SK-N-SH treated with all-trans-retinoic acid at 6 μM for 48 hours (cell line): ENCODE measurements at regions not wholly inside any gene's neighbourhood (a gene's known extent, or its start where the extent isn't known, plus 50 kb on each side); places are given as distances from the start of the nearest gene placed in this dataset.

Experiments
- ATAC-seq: fragments of 200-7000 bp; cut with Tn5 transposase; 3 replicates; pipeline ENCODE4 v1.9.1; 2020; ENCODE audit warnings: mild to moderate bottlenecking, moderate library complexity
- BACH2 ChIP-seq: fragments of 250-450 bp; sonication (Bioruptor Pico); IDR thresholded peaks from 2 replicates; pipeline ENCODE4 v1.9.0; 2021; ENCODE audit warnings: mild to moderate bottlenecking, borderline replicate concordance
- CSDC2 ChIP-seq: fragments of 250-450 bp; sonication (Bioruptor Pico); IDR thresholded peaks from 2 replicates; pipeline ENCODE4 v1.5.0; 2020; ENCODE audit warnings: mild to moderate bottlenecking, moderate library complexity
- ESRRG ChIP-seq: fragments of 250-450 bp; sonication (Bioruptor Pico); IDR thresholded peaks from 2 replicates; pipeline ENCODE4 v1.6.1; 2021; ENCODE audit warnings: mild to moderate bottlenecking
- GLIS3 ChIP-seq: fragments of 250-450 bp; sonication (Bioruptor Pico); IDR thresholded peaks from 2 replicates; pipeline ENCODE4 v1.5.0; 2020; ENCODE audit warnings: mild to moderate bottlenecking, moderate library complexity
- ISL1 ChIP-seq: fragments of 250-450 bp; sonication (Bioruptor Pico); IDR thresholded peaks from 2 replicates; pipeline ENCODE4 v2.1.2; 2022; ENCODE audit warnings: mild to moderate bottlenecking, moderate library complexity
- OSR1 ChIP-seq: fragments of 250-450 bp; sonication (Bioruptor Pico); IDR thresholded peaks from 2 replicates; pipeline ENCODE4 v1.8.0; 2022; ENCODE audit warnings: moderate library complexity, mild to moderate bottlenecking, inconsistent platforms
- PPARA ChIP-seq: fragments of 250-450 bp; sonication (Bioruptor Pico); IDR thresholded peaks from 2 replicates; pipeline ENCODE4 v1.5.0; 2020; ENCODE audit warnings: mild to moderate bottlenecking, borderline replicate concordance
- RARB ChIP-seq: fragments of 250-450 bp; sonication (Bioruptor Pico); IDR thresholded peaks from 2 replicates; pipeline ENCODE4 v1.8.0; 2021; ENCODE audit warnings: mild to moderate bottlenecking, moderate library complexity
- SNAI2 ChIP-seq: fragments of 250-450 bp; sonication (Bioruptor Pico); IDR thresholded peaks from 2 replicates; pipeline ENCODE4 v1.5.0; 2020; ENCODE audit warnings: mild to moderate bottlenecking, moderate library complexity
- TOX ChIP-seq: fragments of 250-450 bp; sonication (Bioruptor Pico); IDR thresholded peaks from 2 replicates; pipeline ENCODE4 v1.8.0; 2021; ENCODE audit warnings: mild to moderate bottlenecking, moderate library complexity, borderline replicate concordance
- ZC3H10 ChIP-seq: fragments of 250-450 bp; sonication (Bioruptor Pico); IDR thresholded peaks from 2 replicates; pipeline ENCODE4 v1.5.1; 2021; ENCODE audit warnings: mild to moderate bottlenecking, moderate library complexity
- ZFP3 ChIP-seq: fragments of 250-450 bp; sonication (Bioruptor Pico); IDR thresholded peaks from 2 replicates; pipeline ENCODE4 v1.5.0; 2020; ENCODE audit warnings: mild to moderate bottlenecking, moderate library complexity
- ZFP30 ChIP-seq: fragments of 450-650 bp; formaldehyde crosslinking; IDR thresholded peaks from 2 replicates; pipeline ENCODE4 v1.5.0; 2022; ENCODE audit warnings: mild to moderate bottlenecking, moderate library complexity
- ZNF70 ChIP-seq: fragments of 450-650 bp; formaldehyde crosslinking; IDR thresholded peaks from 2 replicates; pipeline ENCODE4 v1.5.0; 2020; ENCODE audit warnings: mild to moderate bottlenecking, moderate library complexity
- TF ChIP-seq, protein P1 (sequence below): fragments of 250-450 bp; sonication (Bioruptor Pico); IDR thresholded peaks from 2 replicates; pipeline ENCODE4 v1.8.0; 2020; ENCODE audit warnings: mild to moderate bottlenecking, moderate library complexity, borderline replicate concordance
- TF ChIP-seq, protein P2 (sequence below): fragments of 250-450 bp; sonication (Bioruptor Pico); IDR thresholded peaks from 2 replicates; pipeline ENCODE4 v1.5.1; 2021; ENCODE audit warnings: mild to moderate bottlenecking, moderate library complexity
- TF ChIP-seq, protein P3 (sequence below): fragments of 250-450 bp; sonication (Bioruptor Pico); IDR thresholded peaks from 2 replicates; pipeline ENCODE4 v1.5.0; 2020; ENCODE audit warnings: mild to moderate bottlenecking, moderate library complexity
- TF ChIP-seq, protein P4 (sequence below): fragments of 250-450 bp; sonication (Bioruptor Pico); IDR thresholded peaks from 2 replicates; pipeline ENCODE4 v1.8.0; 2021; ENCODE audit warnings: low read depth, mild to moderate bottlenecking, moderate library complexity, borderline replicate concordance
- TF ChIP-seq, protein P5 (sequence below): fragments of 250-450 bp; sonication (Bioruptor Pico); IDR thresholded peaks from 2 replicates; pipeline ENCODE4 v1.5.1; 2020; ENCODE audit warnings: low read depth, mild to moderate bottlenecking, moderate library complexity

DNA sequence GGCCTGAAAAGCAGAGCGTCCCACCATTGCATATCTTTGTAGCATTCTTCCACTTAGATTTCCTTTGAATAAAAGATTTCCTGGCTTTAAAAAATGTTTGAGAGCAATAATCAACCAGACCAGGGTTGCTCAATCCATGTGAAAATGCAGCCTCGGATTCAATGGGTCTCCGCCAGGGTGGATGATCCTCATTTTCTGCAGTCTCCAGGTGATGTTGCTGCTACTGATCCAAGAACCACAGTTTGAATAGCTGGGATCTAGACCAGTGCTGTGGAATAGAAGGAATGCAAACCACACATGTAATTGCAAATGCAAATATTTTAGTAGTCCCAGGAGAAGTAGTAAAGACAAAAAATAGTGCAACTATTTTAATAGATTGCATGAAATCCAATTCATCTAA is 317.6 kb downstream of the IRX1 start (continued):
- TF ChIP-seq, protein P1, sequence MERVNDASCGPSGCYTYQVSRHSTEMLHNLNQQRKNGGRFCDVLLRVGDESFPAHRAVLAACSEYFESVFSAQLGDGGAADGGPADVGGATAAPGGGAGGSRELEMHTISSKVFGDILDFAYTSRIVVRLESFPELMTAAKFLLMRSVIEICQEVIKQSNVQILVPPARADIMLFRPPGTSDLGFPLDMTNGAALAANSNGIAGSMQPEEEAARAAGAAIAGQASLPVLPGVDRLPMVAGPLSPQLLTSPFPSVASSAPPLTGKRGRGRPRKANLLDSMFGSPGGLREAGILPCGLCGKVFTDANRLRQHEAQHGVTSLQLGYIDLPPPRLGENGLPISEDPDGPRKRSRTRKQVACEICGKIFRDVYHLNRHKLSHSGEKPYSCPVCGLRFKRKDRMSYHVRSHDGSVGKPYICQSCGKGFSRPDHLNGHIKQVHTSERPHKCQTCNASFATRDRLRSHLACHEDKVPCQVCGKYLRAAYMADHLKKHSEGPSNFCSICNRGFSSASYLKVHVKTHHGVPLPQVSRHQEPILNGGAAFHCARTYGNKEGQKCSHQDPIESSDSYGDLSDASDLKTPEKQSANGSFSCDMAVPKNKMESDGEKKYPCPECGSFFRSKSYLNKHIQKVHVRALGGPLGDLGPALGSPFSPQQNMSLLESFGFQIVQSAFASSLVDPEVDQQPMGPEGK (CRISPR knock-in tag): no peak
- TF ChIP-seq SNAI2 (CRISPR knock-in tag) (no peak), CSDC2 (CRISPR knock-in tag) (no peak), ISL1 (CRISPR knock-in tag) (no peak), ZC3H10 (CRISPR knock-in tag) (no peak)
- TF ChIP-seq, protein P2, sequence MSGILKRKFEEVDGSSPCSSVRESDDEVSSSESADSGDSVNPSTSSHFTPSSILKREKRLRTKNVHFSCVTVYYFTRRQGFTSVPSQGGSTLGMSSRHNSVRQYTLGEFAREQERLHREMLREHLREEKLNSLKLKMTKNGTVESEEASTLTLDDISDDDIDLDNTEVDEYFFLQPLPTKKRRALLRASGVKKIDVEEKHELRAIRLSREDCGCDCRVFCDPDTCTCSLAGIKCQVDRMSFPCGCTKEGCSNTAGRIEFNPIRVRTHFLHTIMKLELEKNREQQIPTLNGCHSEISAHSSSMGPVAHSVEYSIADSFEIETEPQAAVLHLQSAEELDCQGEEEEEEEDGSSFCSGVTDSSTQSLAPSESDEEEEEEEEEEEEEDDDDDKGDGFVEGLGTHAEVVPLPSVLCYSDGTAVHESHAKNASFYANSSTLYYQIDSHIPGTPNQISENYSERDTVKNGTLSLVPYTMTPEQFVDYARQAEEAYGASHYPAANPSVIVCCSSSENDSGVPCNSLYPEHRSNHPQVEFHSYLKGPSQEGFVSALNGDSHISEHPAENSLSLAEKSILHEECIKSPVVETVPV (CRISPR knock-in tag): no peak

DNA sequence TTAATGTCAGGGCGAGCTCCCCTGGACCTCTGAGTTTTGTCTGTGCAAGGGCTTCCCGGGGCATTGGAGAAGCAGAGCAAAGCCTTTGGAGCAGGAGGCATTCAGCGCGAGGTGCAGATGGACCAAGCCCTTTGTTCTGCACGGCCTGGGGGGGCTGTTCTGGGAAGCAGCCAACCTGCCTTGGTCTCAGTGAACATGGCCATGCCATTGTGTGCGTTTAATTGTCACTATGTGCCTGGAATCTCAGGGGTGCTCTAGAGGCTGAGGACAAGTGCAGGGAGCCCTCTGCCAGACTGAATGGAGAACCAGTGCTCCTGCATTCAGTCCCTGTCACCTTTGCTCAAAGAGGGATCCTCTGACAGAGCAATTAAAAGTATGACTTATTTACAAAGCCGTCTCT is 329.4 kb downstream of the IRX1 start:
- ATAC-seq: no peak
- TF ChIP-seq ZNF70 (CRISPR knock-in tag) (no peak), ISL1 (CRISPR knock-in tag) (no peak), ZC3H10 (CRISPR knock-in tag) (no peak), RARB (CRISPR knock-in tag) (no peak)
- TF ChIP-seq, protein P3, sequence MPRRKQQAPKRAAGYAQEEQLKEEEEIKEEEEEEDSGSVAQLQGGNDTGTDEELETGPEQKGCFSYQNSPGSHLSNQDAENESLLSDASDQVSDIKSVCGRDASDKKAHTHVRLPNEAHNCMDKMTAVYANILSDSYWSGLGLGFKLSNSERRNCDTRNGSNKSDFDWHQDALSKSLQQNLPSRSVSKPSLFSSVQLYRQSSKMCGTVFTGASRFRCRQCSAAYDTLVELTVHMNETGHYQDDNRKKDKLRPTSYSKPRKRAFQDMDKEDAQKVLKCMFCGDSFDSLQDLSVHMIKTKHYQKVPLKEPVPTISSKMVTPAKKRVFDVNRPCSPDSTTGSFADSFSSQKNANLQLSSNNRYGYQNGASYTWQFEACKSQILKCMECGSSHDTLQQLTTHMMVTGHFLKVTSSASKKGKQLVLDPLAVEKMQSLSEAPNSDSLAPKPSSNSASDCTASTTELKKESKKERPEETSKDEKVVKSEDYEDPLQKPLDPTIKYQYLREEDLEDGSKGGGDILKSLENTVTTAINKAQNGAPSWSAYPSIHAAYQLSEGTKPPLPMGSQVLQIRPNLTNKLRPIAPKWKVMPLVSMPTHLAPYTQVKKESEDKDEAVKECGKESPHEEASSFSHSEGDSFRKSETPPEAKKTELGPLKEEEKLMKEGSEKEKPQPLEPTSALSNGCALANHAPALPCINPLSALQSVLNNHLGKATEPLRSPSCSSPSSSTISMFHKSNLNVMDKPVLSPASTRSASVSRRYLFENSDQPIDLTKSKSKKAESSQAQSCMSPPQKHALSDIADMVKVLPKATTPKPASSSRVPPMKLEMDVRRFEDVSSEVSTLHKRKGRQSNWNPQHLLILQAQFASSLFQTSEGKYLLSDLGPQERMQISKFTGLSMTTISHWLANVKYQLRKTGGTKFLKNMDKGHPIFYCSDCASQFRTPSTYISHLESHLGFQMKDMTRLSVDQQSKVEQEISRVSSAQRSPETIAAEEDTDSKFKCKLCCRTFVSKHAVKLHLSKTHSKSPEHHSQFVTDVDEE (CRISPR knock-in tag): no peak

DNA sequence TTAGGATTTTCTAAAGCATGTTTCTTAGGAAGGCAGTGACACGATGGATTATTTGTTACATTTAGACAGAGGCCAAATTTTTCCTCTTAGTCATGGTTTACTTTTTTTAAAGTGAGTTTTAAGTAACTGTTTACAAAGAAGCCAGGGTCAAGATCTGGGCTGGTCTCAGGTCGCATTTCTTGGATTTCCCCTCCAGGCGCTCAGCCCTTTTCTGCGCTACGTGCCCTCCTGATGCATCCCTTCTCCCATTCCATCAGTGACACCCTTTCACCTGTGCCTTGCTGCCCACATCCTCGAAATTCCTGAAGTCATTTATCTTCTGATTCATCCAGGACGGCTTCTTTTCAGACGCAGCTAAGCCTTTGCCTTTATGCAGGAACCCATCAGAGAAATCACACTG is 330.3 kb downstream of the IRX1 start:
- no peak for ATAC-seq

DNA sequence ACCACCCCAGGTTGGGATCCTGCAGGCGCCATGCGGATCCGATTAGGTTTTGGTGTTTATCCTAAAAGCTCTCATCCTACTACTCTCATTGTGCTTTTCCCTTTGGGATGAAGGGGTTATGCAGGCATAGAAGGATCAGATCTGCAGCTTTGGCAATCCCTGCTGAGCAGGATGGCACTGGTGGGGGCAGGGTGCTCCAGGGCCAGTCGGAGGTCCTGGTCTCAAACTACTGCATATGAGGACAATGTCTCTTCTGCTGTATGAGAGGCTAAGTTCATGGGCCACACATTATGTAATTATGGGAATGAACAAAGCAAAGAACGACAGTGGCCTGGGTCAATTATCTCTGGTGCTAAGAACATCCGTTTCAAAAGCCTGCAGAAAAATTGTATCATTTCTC is 334.2 kb downstream of the IRX1 start:
- ATAC-seq: no peak
- TF ChIP-seq, protein P4, sequence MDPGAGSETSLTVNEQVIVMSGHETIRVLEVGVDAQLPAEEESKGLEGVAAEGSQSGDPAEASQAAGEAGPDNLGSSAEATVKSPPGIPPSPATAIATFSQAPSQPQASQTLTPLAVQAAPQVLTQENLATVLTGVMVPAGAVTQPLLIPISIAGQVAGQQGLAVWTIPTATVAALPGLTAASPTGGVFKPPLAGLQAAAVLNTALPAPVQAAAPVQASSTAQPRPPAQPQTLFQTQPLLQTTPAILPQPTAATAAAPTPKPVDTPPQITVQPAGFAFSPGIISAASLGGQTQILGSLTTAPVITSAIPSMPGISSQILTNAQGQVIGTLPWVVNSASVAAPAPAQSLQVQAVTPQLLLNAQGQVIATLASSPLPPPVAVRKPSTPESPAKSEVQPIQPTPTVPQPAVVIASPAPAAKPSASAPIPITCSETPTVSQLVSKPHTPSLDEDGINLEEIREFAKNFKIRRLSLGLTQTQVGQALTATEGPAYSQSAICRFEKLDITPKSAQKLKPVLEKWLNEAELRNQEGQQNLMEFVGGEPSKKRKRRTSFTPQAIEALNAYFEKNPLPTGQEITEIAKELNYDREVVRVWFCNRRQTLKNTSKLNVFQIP (CRISPR knock-in tag): no peak
- no peak for TF ChIP-seq OSR1
- TF ChIP-seq CSDC2 (CRISPR knock-in tag): no peak
- TF ChIP-seq, protein P5, sequence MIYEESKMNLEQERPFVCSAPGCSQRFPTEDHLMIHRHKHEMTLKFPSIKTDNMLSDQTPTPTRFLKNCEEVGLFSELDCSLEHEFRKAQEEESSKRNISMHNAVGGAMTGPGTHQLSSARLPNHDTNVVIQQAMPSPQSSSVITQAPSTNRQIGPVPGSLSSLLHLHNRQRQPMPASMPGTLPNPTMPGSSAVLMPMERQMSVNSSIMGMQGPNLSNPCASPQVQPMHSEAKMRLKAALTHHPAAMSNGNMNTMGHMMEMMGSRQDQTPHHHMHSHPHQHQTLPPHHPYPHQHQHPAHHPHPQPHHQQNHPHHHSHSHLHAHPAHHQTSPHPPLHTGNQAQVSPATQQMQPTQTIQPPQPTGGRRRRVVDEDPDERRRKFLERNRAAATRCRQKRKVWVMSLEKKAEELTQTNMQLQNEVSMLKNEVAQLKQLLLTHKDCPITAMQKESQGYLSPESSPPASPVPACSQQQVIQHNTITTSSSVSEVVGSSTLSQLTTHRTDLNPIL (CRISPR knock-in tag): no peak
- TF ChIP-seq PPARA (CRISPR knock-in tag): no peak
- TF ChIP-seq GLIS3 (CRISPR knock-in tag): no peak
- TF ChIP-seq, protein P1 (CRISPR knock-in tag): no peak
- TF ChIP-seq ZFP3 (CRISPR knock-in tag): no peak
- TF ChIP-seq RARB (CRISPR knock-in tag): no peak
- no peak for TF ChIP-seq BACH2 (CRISPR knock-in tag)
- TF ChIP-seq, protein P3 (CRISPR knock-in tag): no peak
- TF ChIP-seq TOX: no peak
- no peak for TF ChIP-seq ESRRG (CRISPR knock-in tag)
- no peak for TF ChIP-seq SNAI2 (CRISPR knock-in tag)
- no peak for TF ChIP-seq ISL1 (CRISPR knock-in tag)

More for the DNA sequence above, 330.3 kb downstream of the IRX1 start:
- TF ChIP-seq OSR1 (no peak), ZFP30 (no peak)
- TF ChIP-seq, protein P2 (CRISPR knock-in tag): no peak
